Breast epithelium (tissue), 3 donors: ENCODE measurements at regions not wholly inside any gene's neighbourhood (a gene's known extent, or its start where the extent isn't known, plus 50 kb on each side); places are given as distances from the start of the nearest gene placed in this dataset.
"Not testable (repeated sequence)": the region's sequence is repeated elsewhere in the genome, so short reads cannot be mapped to it uniquely, and the experiment has no call there.

Experiments used
- CTCF ChIP-seq, 3 donors: fragments of 450-650 bp; IDR thresholded peaks; one replicate each; pipeline ENCODE4 v1.5.1; 2016 to 2017; ENCODE audit warnings: antibody characterized with exemption in 3 of 3, mild to moderate bottlenecking in 3 of 3, moderate library complexity in 3 of 3
- POLR2A ChIP-seq: fragments of 450-650 bp; IDR thresholded peaks from one replicate; pipeline ENCODE4 v1.6.1; 2016; ENCODE audit warnings: antibody characterized with exemption, mild to moderate bottlenecking, moderate library complexity
- POLR2AphosphoS5 ChIP-seq, 3 donors: sonication (generic); formaldehyde crosslinking; IDR thresholded peaks; one replicate each; pipeline ENCODE4 v1.6.1; 2017; ENCODE audit warnings: antibody characterized with exemption in 3 of 3

GRCh38 chr20:29408707-29409106, 1848.8 kb upstream of the DEFB115 start:
- TF ChIP-seq CTCF (IDR thresholded peaks at IDR 0.05); POLR2AphosphoS5 (IDR thresholded peaks at IDR 0.05); POLR2A: not testable (repeated sequence)
